Keratinocyte (primary cell): ENCODE measurements at regions not wholly inside any gene's neighbourhood (a gene's known extent, or its start where the extent isn't known, plus 50 kb on each side); places are given as distances from the start of the nearest gene placed in this dataset.

Experiments used
- DNase-seq: peaks from one replicate; pipeline ENCODE4 v3.0.0-alpha.2; 2011; ENCODE audit warnings: low read depth, missing footprints, low spot score
- FAIRE-seq: peaks from 2 replicates; lab custom pipeline; 2011; peaks lifted over from hg19 to GRCh38; lab: Jason Lieb, UNC
- H2AFZ ChIP-seq: 2 replicates; pipeline ENCODE4 v1.6.0; 2012; ENCODE audit warnings: low read length, control low read depth, inconsistent platforms; ENCODE audit not compliant: control insufficient read depth
- H3K27ac ChIP-seq: 2 replicates; pipeline ENCODE4 v1.5.1; 2011; ENCODE audit warnings: low read length; ENCODE audit not compliant: control insufficient read depth, insufficient read depth
- H3K27me3 ChIP-seq: 3 replicates; pipeline ENCODE4 v1.6.0; 2011; ENCODE audit warnings: low read length; ENCODE audit not compliant: control insufficient read depth, insufficient read depth; ENCODE audit errors: extremely low read depth
- H3K36me3 ChIP-seq, 2 experiments: 2 replicates in 1 of 2; 3 replicates in 1 of 2; pipeline ENCODE4 v1.5.1; 2011; ENCODE audit warnings: low read length in 2 of 2, mild to moderate bottlenecking in 1 of 2; ENCODE audit not compliant: control insufficient read depth in 2 of 2, insufficient read depth in 2 of 2; ENCODE audit errors: extremely low read depth in 1 of 2
- H3K4me1 ChIP-seq: 3 replicates; pipeline ENCODE4 v1.5.1; 2011; ENCODE audit warnings: low read length; ENCODE audit not compliant: control insufficient read depth, insufficient read depth; ENCODE audit errors: extremely low read depth
- H3K4me2 ChIP-seq: 3 replicates; pipeline ENCODE4 v1.6.0; 2011; ENCODE audit warnings: low read depth, low read length; ENCODE audit not compliant: control insufficient read depth, insufficient read depth; ENCODE audit errors: extremely low read depth
- H3K4me3 ChIP-seq, 3 experiments: fragments of 200-600 bp in 1 of 3; sonication (generic) in 1 of 3; 2 replicates in 2 of 3; 3 replicates in 1 of 3; pipeline ENCODE4 v1.5.1; 2011 to 2016; ENCODE audit warnings: low read length in 3 of 3, mild to moderate bottlenecking in 3 of 3, control low read depth in 2 of 3, inconsistent platforms in 1 of 3, low read depth in 1 of 3, mixed read lengths in 1 of 3, mixed run types in 1 of 3, moderate library complexity in 1 of 3; ENCODE audit not compliant: control insufficient read depth in 2 of 3, insufficient read depth in 2 of 3; ENCODE audit errors: extremely low read depth in 1 of 3
- H3K79me2 ChIP-seq: 2 replicates; pipeline ENCODE4 v1.6.0; 2012; ENCODE audit warnings: low read length; ENCODE audit not compliant: control insufficient read depth, insufficient read depth
- H3K9ac ChIP-seq: 3 replicates; pipeline ENCODE4 v1.6.0; 2011; ENCODE audit warnings: low read length; ENCODE audit not compliant: control insufficient read depth, insufficient read depth; ENCODE audit errors: extremely low read depth
- H3K9me1 ChIP-seq: 3 replicates; pipeline ENCODE4 v1.6.0; 2011; ENCODE audit warnings: low read length; ENCODE audit not compliant: control insufficient read depth, insufficient read depth; ENCODE audit errors: extremely low read depth
- H3K9me3 ChIP-seq: 2 replicates; pipeline ENCODE4 v1.5.1; 2012; ENCODE audit warnings: low read depth, low read length; ENCODE audit not compliant: control insufficient read depth
- H4K20me1 ChIP-seq: 3 replicates; pipeline ENCODE4 v1.6.0; 2011; ENCODE audit warnings: low read length; ENCODE audit not compliant: control insufficient read depth, insufficient read depth; ENCODE audit errors: extremely low read depth
- CTCF ChIP-seq, 3 experiments: IDR thresholded peaks in 1 of 3; conservative IDR thresholded peaks in 1 of 3; optimal IDR thresholded peaks in 1 of 3; 2 replicates in 2 of 3; 3 replicates in 1 of 3; pipeline versions ENCODE3 to v1.5.1; 2011; ENCODE audit warnings: low read length in 3 of 3, mild to moderate bottlenecking in 3 of 3, moderate library complexity in 2 of 3, control low read depth in 1 of 3, inconsistent platforms in 1 of 3; ENCODE audit not compliant: insufficient read depth in 2 of 3; ENCODE audit errors: extremely low read depth in 1 of 3
- EZH2 ChIP-seq: IDR thresholded peaks from one replicate; pipeline ENCODE4 v1.6.1; 2012; ENCODE audit warnings: inconsistent platforms, mild to moderate bottlenecking, low read length, moderate library complexity
- dilution Hi-C: fragments of 300-500 bp; cut with MboI; formaldehyde crosslinking; loops from one replicate; pipeline ENCODE4 v1.7.0; 2020; ENCODE audit warnings: low sequenced_read_pairs; ENCODE audit not compliant: extremely low pct_ligation_motif_present

- no peaks in the 10 kb centered on the region for H3K79me2 ChIP-seq
- dilution Hi-C loops = no loop called here
- FAIRE-seq = no peak
These were observed 222.9 kb downstream of the KLF5 start for GRCh38 chr13:73281746-73282145.

GRCh38 chr13:73278186-73278585 is 219.4 kb downstream of the KLF5 start:
- dilution Hi-C loops = no loop called here
- Histone ChIP-seq H3K9me1 (no peaks in the 10 kb centered on the region), H3K9me3 (no peaks in the 10 kb centered on the region), H3K79me2 (no peaks in the 10 kb centered on the region), H3K4me2 (no peak overlapping the region), H3K9ac (no peak overlapping the region), H3K27me3 (no peaks in the 10 kb centered on the region), H2AFZ (no peak overlapping the region), H3K4me3 (no peak overlapping the region), H3K4me1 (peaks cover 4% of the 10 kb centered on the region), H3K36me3 (no peaks in the 10 kb centered on the region), H3K27ac (no peak overlapping the region), H4K20me1 (no peaks in the 10 kb centered on the region)
- TF ChIP-seq CTCF (optimal IDR thresholded peaks at IDR 0.05 in 1 of 3, IDR thresholded peaks at IDR 0.05 in 1 of 3, conservative IDR thresholded peaks at IDR 0.05 in 1 of 3; ENCODE audit: extremely low read depth in 1 of 3, insufficient read depth in 2 of 3, low read length in 3 of 3) (no peak), EZH2 (no peak)
- FAIRE-seq = no peak
- no peak for DNase-seq

More at GRCh38 chr13:73281746-73282145, 222.9 kb downstream of the KLF5 start:
- no peak overlapping the region for H3K27ac ChIP-seq
- DNase-seq = no peak
- H3K4me1 ChIP-seq = peaks cover 4% of the 10 kb centered on the region
- H3K9ac ChIP-seq = no peak overlapping the region
- no peak for TF ChIP-seq CTCF (optimal IDR thresholded peaks at IDR 0.05 in 1 of 3, IDR thresholded peaks at IDR 0.05 in 1 of 3, conservative IDR thresholded peaks at IDR 0.05 in 1 of 3; ENCODE audit: extremely low read depth in 1 of 3, insufficient read depth in 2 of 3, low read length in 3 of 3)
- TF ChIP-seq EZH2 = no peak
- no peaks in the 10 kb centered on the region for H4K20me1 ChIP-seq
- no peak overlapping the region for H3K4me2 ChIP-seq
- no peaks in the 10 kb centered on the region for H3K36me3 ChIP-seq
- H3K9me1 ChIP-seq = no peaks in the 10 kb centered on the region
- no peaks in the 10 kb centered on the region for H3K9me3 ChIP-seq
- no peak overlapping the region for H3K4me3 ChIP-seq
- no peak overlapping the region for H2AFZ ChIP-seq
- no peaks in the 10 kb centered on the region for H3K27me3 ChIP-seq
